ENCODE measurements at regions not wholly inside any gene's neighbourhood (a gene's known extent, or its start where the extent isn't known, plus 50 kb on each side); places are given as distances from the start of the nearest gene placed in this dataset.

GRCh38 chr12:92582893-92583292 lies 119.9 kb upstream of the PLEKHG7 start (continued):
- TF ChIP-seq, protein P1, sequence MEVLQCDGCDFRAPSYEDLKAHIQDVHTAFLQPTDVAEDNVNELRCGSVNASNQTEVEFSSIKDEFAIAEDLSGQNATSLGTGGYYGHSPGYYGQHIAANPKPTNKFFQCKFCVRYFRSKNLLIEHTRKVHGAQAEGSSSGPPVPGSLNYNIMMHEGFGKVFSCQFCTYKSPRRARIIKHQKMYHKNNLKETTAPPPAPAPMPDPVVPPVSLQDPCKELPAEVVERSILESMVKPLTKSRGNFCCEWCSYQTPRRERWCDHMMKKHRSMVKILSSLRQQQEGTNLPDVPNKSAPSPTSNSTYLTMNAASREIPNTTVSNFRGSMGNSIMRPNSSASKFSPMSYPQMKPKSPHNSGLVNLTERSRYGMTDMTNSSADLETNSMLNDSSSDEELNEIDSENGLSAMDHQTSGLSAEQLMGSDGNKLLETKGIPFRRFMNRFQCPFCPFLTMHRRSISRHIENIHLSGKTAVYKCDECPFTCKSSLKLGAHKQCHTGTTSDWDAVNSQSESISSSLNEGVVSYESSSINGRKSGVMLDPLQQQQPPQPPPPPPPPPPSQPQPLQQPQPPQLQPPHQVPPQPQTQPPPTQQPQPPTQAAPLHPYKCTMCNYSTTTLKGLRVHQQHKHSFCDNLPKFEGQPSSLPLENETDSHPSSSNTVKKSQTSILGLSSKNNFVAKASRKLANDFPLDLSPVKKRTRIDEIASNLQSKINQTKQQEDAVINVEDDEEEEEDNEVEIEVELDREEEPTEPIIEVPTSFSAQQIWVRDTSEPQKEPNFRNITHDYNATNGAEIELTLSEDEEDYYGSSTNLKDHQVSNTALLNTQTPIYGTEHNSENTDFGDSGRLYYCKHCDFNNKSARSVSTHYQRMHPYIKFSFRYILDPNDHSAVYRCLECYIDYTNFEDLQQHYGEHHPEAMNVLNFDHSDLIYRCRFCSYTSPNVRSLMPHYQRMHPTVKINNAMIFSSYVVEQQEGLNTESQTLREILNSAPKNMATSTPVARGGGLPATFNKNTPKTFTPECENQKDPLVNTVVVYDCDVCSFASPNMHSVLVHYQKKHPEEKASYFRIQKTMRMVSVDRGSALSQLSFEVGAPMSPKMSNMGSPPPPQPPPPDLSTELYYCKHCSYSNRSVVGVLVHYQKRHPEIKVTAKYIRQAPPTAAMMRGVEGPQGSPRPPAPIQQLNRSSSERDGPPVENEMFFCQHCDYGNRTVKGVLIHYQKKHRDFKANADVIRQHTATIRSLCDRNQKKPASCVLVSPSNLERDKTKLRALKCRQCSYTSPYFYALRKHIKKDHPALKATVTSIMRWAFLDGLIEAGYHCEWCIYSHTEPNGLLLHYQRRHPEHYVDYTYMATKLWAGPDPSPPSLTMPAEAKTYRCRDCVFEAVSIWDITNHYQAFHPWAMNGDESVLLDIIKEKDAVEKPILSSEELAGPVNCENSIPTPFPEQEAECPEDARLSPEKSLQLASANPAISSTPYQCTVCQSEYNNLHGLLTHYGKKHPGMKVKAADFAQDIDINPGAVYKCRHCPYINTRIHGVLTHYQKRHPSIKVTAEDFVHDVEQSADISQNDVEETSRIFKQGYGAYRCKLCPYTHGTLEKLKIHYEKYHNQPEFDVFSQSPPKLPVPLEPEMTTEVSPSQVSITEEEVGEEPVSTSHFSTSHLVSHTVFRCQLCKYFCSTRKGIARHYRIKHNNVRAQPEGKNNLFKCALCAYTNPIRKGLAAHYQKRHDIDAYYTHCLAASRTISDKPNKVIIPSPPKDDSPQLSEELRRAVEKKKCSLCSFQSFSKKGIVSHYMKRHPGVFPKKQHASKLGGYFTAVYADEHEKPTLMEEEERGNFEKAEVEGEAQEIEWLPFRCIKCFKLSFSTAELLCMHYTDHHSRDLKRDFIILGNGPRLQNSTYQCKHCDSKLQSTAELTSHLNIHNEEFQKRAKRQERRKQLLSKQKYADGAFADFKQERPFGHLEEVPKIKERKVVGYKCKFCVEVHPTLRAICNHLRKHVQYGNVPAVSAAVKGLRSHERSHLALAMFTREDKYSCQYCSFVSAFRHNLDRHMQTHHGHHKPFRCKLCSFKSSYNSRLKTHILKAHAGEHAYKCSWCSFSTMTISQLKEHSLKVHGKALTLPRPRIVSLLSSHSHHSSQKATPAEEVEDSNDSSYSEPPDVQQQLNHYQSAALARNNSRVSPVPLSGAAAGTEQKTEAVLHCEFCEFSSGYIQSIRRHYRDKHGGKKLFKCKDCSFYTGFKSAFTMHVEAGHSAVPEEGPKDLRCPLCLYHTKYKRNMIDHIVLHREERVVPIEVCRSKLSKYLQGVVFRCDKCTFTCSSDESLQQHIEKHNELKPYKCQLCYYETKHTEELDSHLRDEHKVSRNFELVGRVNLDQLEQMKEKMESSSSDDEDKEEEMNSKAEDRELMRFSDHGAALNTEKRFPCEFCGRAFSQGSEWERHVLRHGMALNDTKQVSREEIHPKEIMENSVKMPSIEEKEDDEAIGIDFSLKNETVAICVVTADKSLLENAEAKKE (CRISPR knock-in tag; IDR thresholded peaks at IDR 0.05) = no peak
- TF ChIP-seq, protein P2, sequence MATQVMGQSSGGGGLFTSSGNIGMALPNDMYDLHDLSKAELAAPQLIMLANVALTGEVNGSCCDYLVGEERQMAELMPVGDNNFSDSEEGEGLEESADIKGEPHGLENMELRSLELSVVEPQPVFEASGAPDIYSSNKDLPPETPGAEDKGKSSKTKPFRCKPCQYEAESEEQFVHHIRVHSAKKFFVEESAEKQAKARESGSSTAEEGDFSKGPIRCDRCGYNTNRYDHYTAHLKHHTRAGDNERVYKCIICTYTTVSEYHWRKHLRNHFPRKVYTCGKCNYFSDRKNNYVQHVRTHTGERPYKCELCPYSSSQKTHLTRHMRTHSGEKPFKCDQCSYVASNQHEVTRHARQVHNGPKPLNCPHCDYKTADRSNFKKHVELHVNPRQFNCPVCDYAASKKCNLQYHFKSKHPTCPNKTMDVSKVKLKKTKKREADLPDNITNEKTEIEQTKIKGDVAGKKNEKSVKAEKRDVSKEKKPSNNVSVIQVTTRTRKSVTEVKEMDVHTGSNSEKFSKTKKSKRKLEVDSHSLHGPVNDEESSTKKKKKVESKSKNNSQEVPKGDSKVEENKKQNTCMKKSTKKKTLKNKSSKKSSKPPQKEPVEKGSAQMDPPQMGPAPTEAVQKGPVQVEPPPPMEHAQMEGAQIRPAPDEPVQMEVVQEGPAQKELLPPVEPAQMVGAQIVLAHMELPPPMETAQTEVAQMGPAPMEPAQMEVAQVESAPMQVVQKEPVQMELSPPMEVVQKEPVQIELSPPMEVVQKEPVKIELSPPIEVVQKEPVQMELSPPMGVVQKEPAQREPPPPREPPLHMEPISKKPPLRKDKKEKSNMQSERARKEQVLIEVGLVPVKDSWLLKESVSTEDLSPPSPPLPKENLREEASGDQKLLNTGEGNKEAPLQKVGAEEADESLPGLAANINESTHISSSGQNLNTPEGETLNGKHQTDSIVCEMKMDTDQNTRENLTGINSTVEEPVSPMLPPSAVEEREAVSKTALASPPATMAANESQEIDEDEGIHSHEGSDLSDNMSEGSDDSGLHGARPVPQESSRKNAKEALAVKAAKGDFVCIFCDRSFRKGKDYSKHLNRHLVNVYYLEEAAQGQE (IDR thresholded peaks at IDR 0.05; ENCODE audit: unreplicated experiment) = no peak
- TF ChIP-seq EZH2phosphoT487 (IDR thresholded peaks at IDR 0.05; ENCODE audit: unreplicated experiment) (no peak), CREB1 (CRISPR knock-in tag; IDR thresholded peaks at IDR 0.05; ENCODE audit: low read depth) (no peak), ZNF114 (CRISPR knock-in tag; IDR thresholded peaks at IDR 0.05) (no peak)

DNA sequence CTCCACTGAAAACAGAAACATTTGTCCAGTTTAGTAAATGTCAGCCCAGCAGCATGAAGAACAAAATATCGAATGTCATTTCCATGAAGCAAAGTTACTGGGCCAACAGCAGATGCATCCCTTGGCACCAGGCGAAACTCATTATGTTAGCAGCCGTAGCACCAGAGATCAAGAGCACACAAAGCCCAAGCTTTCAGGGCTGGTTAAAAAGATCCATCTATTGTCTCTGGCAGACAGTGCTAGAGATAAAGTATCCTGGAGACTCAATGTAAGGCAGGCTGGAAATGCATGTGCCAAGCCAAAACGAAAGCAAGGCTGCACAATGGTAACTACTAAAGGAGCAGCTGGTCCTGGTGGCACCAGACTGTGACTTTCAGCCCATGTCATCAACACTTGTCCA lies 120.3 kb upstream of the PLEKHG7 start:
- peaks cover 2% of the 10 kb centered on the region; the same call in 2 of the 3 replicates for H3K36me3 Mint-ChIP-seq (ENCODE audit: low read depth)
- peaks cover 7% of the 10 kb centered on the region; the same call in 2 of the 3 replicates for H3K4me1 Mint-ChIP-seq
- H3K27me3 Mint-ChIP-seq (ENCODE audit: insufficient read depth, low read depth, poor library complexity) = peaks cover 2% of the 10 kb centered on the region
- H3K4me1 ChIP-seq (ENCODE audit: insufficient read depth) = no peaks in the 10 kb centered on the region
- no peaks in the 10 kb centered on the region for H4K20me1 ChIP-seq (replicated peaks; ENCODE audit: insufficient read depth)
- no peaks in the 10 kb centered on the region for H3K36me3 ChIP-seq (ENCODE audit: insufficient read depth)
- H3K9me3 Mint-ChIP-seq = peaks cover 2% of the 10 kb centered on the region; the same call in 1 of the 3 replicates
- 0 out of 2 replicates have a peak overlapping the region, but pooled peaks have one; percentile 47 for H2AFZ ChIP-seq
- H3K27ac Mint-ChIP-seq = no peak overlapping the region
- ATAC-seq (no peak), DNase-seq (ENCODE audit: low spot score) (no peak)
- H3K27me3 ChIP-seq (ENCODE audit: insufficient read depth) = no peaks in the 10 kb centered on the region
- H3K4me2 ChIP-seq = no peak overlapping the region
- H3F3A ChIP-seq (replicated peaks; ENCODE audit: low read depth) = no peaks in the 10 kb centered on the region
- H3K9me2 ChIP-seq (ENCODE audit: insufficient read depth) = peaks cover 4% of the 10 kb centered on the region; the same call in 1 of the 2 replicates
- H3K4me3 Mint-ChIP-seq = no peak overlapping the region
- H3K27ac ChIP-seq (ENCODE audit: low read depth) = no peak overlapping the region
- H3K79me2 ChIP-seq (replicated peaks; ENCODE audit: insufficient read depth) = no peaks in the 10 kb centered on the region
- no peak overlapping the region for H3K4me3 ChIP-seq
- TF ChIP-seq ZNF114 (CRISPR knock-in tag; IDR thresholded peaks at IDR 0.05) (no peak), EZH2 (IDR thresholded peaks at IDR 0.05; ENCODE audit: low read depth, unreplicated experiment) (no peak)
- TF ChIP-seq, protein P3, sequence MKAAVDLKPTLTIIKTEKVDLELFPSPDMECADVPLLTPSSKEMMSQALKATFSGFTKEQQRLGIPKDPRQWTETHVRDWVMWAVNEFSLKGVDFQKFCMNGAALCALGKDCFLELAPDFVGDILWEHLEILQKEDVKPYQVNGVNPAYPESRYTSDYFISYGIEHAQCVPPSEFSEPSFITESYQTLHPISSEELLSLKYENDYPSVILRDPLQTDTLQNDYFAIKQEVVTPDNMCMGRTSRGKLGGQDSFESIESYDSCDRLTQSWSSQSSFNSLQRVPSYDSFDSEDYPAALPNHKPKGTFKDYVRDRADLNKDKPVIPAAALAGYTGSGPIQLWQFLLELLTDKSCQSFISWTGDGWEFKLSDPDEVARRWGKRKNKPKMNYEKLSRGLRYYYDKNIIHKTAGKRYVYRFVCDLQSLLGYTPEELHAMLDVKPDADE (IDR thresholded peaks at IDR 0.05) = no peak

Data from GM23338 (cell line).